Colonic mucosa (tissue), 4 donors: ENCODE measurements at regions not wholly inside any gene's neighbourhood (a gene's known extent, or its start where the extent isn't known, plus 50 kb on each side); places are given as distances from the start of the nearest gene placed in this dataset.

Experiments used
- DNase-seq: peaks from one replicate; pipeline ENCODE4 v3.0.0-alpha.2; 2020
- H3K27ac ChIP-seq: fragments of 200-600 bp; one replicate; pipeline ENCODE4 v1.8.0; 2021
- H3K27me3 ChIP-seq: fragments of 200-600 bp; one replicate; pipeline ENCODE4 v1.8.0; 2021
- H3K36me3 ChIP-seq: fragments of 200-600 bp; one replicate; pipeline ENCODE4 v1.8.0; 2021
- H3K4me1 ChIP-seq: fragments of 200-600 bp; one replicate; pipeline ENCODE4 v1.8.0; 2021; ENCODE audit warnings: mild to moderate bottlenecking
- H3K4me3 ChIP-seq: fragments of 200-600 bp; one replicate; pipeline ENCODE4 v1.8.0; 2021
- H3K9ac ChIP-seq, 2 donors: one replicate each; pipeline ENCODE4 v1.7.0; 2013; ENCODE audit warnings: control low read depth in 2 of 2, low read depth in 2 of 2, low read length in 2 of 2
- H3K9me3 ChIP-seq: fragments of 200-600 bp; one replicate; pipeline ENCODE4 v1.8.0; 2021
- intact Hi-C: fragments of 100-400 bp; cut with DNase I; formaldehyde crosslinking; loops from one replicate; pipeline ENCODE4 v1.14.1; 2022
- TF ChIP-seq, protein P1 (sequence below): fragments of 200-600 bp; IDR thresholded peaks from one replicate; pipeline ENCODE4 v1.8.0; 2022; ENCODE audit warnings: antibody characterized with exemption, mild to moderate bottlenecking
- donor health status: healthy.
- donor health status: DM: no; HTN: no; CAD: no.
- donor health status: DM: no; HTN: no; CAD: no.

DNA sequence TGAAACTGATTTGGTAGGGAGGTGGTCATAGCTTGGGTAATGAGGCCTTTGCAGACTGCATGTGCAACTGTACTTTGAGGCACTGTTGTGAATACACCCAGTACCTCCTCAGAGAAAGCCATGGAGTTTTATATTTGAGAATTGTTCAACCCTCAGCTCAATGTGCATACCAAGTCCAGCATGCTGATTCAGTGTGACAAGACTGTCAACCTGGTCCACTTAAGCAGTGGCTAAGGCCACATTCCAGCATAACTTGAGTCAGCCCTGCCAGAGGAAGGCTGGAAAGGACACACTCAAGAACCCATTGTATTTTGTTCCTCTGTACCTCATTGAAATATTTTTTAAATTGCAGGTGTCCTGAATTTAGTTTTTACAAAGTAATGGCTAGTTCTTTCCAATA is 121.8 kb upstream of the HNMT start:
- intact Hi-C loops: no loop called here
- no peaks in the 10 kb centered on the region for H3K27me3 ChIP-seq
- H3K4me3 ChIP-seq: no peak overlapping the region
- TF ChIP-seq, protein P1, sequence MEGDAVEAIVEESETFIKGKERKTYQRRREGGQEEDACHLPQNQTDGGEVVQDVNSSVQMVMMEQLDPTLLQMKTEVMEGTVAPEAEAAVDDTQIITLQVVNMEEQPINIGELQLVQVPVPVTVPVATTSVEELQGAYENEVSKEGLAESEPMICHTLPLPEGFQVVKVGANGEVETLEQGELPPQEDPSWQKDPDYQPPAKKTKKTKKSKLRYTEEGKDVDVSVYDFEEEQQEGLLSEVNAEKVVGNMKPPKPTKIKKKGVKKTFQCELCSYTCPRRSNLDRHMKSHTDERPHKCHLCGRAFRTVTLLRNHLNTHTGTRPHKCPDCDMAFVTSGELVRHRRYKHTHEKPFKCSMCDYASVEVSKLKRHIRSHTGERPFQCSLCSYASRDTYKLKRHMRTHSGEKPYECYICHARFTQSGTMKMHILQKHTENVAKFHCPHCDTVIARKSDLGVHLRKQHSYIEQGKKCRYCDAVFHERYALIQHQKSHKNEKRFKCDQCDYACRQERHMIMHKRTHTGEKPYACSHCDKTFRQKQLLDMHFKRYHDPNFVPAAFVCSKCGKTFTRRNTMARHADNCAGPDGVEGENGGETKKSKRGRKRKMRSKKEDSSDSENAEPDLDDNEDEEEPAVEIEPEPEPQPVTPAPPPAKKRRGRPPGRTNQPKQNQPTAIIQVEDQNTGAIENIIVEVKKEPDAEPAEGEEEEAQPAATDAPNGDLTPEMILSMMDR: no peak
- H3K4me1 ChIP-seq: no peaks in the 10 kb centered on the region
- H3K9me3 ChIP-seq: no peaks in the 10 kb centered on the region
- H3K36me3 ChIP-seq: no peaks in the 10 kb centered on the region
- H3K27ac ChIP-seq: no peak overlapping the region
- DNase-seq: no peak
- H3K9ac ChIP-seq: no peak overlapping the region

GRCh38 chr2:137842952-137843351 is 121.3 kb upstream of the HNMT start:
- H3K9ac ChIP-seq: no peak overlapping the region
- H3K4me1 ChIP-seq: no peaks in the 10 kb centered on the region
- no peaks in the 10 kb centered on the region for H3K27me3 ChIP-seq
- intact Hi-C loops: no loop called here
- H3K36me3 ChIP-seq: no peaks in the 10 kb centered on the region
- no peaks in the 10 kb centered on the region for H3K9me3 ChIP-seq
- TF ChIP-seq, protein P1: no peak
- DNase-seq: no peak
- H3K4me3 ChIP-seq: no peak overlapping the region
- no peak overlapping the region for H3K27ac ChIP-seq

DNA sequence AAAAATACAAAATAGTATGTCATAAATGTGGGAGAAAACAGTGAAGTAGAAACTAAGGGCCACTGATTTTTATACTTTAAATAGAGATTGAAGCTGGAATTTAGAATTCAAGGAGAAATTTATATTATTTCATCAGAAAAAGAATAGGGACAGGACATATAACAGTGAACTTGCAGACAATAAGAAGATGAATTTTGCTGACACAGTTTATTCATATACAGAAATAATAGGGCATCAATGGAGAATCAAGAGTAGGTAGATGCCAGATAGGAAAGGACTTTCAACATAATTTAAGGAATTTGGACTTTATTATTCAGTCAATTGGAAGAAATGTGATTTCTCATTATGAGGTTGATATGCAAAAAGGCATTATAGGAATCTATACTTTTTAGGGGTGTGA is 118.9 kb upstream of the HNMT start:
- DNase-seq: no peak
- Histone ChIP-seq H3K4me1 (no peaks in the 10 kb centered on the region), H3K27me3 (no peaks in the 10 kb centered on the region), H3K9me3 (no peaks in the 10 kb centered on the region), H3K36me3 (no peaks in the 10 kb centered on the region), H3K9ac (no peak overlapping the region), H3K4me3 (no peak overlapping the region), H3K27ac (no peak overlapping the region)
- intact Hi-C loops: no loop called here
- TF ChIP-seq, protein P1: no peak

DNA sequence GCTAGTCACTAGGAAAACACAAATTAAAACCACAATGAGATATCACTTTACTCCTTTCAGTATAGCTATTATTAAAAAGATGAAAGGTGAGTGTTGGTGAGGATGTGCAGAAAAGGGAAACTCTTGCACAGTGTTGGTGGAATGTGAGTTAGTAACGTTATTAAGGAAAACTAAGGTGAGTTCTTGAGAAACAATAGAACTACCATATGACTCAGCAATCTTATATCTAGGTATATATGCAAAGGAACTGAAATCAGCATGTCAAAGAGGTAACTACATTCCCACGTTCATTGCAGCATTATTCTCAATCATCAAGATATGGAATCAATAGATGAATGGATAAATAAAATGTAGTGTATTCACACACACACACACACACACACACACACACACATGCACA is 117.3 kb upstream of the HNMT start:
- Histone ChIP-seq H3K9ac (no peak overlapping the region), H3K36me3 (no peaks in the 10 kb centered on the region), H3K27me3 (no peaks in the 10 kb centered on the region), H3K4me1 (no peaks in the 10 kb centered on the region), H3K27ac (no peak overlapping the region), H3K4me3 (no peak overlapping the region), H3K9me3 (no peaks in the 10 kb centered on the region)
- TF ChIP-seq, protein P1: no peak
- intact Hi-C loops: no loop called here
- DNase-seq: no peak

- H3K36me3 ChIP-seq: no peaks in the 10 kb centered on the region
- no peaks in the 10 kb centered on the region for H3K27me3 ChIP-seq
- no peaks in the 10 kb centered on the region for H3K4me1 ChIP-seq
- TF ChIP-seq, protein P1: no peak
- no peaks in the 10 kb centered on the region for H3K9me3 ChIP-seq
- no peak overlapping the region for H3K27ac ChIP-seq
- intact Hi-C loops: no loop called here
- DNase-seq: no peak
- no peak overlapping the region for H3K9ac ChIP-seq
- no peak overlapping the region for H3K4me3 ChIP-seq
These were observed 116.8 kb upstream of the HNMT start for GRCh38 chr2:137847443-137847842.

DNA sequence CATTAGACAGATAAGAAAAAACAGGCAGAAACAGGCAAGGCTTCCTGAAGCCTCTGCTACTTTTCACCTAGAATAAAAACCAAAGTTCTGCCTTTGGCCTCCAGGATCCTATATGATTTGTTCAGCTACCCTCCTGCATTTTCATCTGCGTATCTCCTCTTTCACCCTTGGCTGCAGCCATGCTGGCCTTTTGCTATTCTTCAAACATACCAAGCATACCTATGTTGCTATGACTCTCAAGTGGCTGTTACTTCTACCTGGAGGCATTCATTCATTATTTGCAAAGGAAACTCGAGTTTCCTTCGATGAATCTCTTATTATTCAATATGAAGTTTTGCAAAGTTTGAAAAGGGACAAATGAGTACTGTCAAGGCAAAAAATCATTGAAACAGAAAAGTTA is 106.4 kb upstream of the HNMT start:
- Histone ChIP-seq H3K9me3 (no peaks in the 10 kb centered on the region), H3K9ac (no peak overlapping the region), H3K27me3 (no peaks in the 10 kb centered on the region), H3K4me3 (no peak overlapping the region), H3K4me1 (no peaks in the 10 kb centered on the region), H3K27ac (no peak overlapping the region), H3K36me3 (no peaks in the 10 kb centered on the region)
- intact Hi-C loops: no loop called here
- DNase-seq: no peak
- TF ChIP-seq, protein P1: no peak
